ENCODE measurements at regions not wholly inside any gene's neighbourhood (a gene's known extent, or its start where the extent isn't known, plus 50 kb on each side); places are given as distances from the start of the nearest gene placed in this dataset.

GRCh38 chr2:19022334-19022733 lies 336.1 kb downstream of the OSR1 start:
- Histone ChIP-seq H3K9ac (ENCODE audit: low read length) (no peak overlapping the region), H3K27ac (ENCODE audit: low read length) (no peak overlapping the region), H3K9me3 (ENCODE audit: insufficient read depth, low read length) (no peaks in the 10 kb centered on the region), H3K79me2 (ENCODE audit: low read length) (no peaks in the 10 kb centered on the region), H2AFZ (ENCODE audit: low read depth, low read length) (no peak overlapping the region), H3K4me1 (ENCODE audit: low read length) (peaks cover 3% of the 10 kb centered on the region), H4K20me1 (ENCODE audit: insufficient read depth, low read length) (no peaks in the 10 kb centered on the region), H3K27me3 (ENCODE audit: low read depth, low read length) (no peaks in the 10 kb centered on the region), H3K36me3 (replicated peaks; ENCODE audit: low read depth, low read length) (no peaks in the 10 kb centered on the region), H3K4me3 (ENCODE audit: low read length) (no peak overlapping the region), H3K4me2 (ENCODE audit: low read length) (no peak overlapping the region)
- TF ChIP-seq CTCF (IDR thresholded peaks at IDR 0.05; ENCODE audit: low read depth, low read length) = no peak
- TF ChIP-seq EZH2phosphoT487 (IDR thresholded peaks at IDR 0.05; ENCODE audit: low read depth) = no peak

GRCh38 chr2:19021721-19022120 lies 336.7 kb downstream of the OSR1 start:
- TF ChIP-seq EZH2phosphoT487 (IDR thresholded peaks at IDR 0.05; ENCODE audit: low read depth) (no peak), CTCF (IDR thresholded peaks at IDR 0.05; ENCODE audit: low read depth, low read length) (no peak)
- Histone ChIP-seq H4K20me1 (ENCODE audit: insufficient read depth, low read length) (no peaks in the 10 kb centered on the region), H3K4me3 (ENCODE audit: low read length) (no peak overlapping the region), H3K36me3 (replicated peaks; ENCODE audit: low read depth, low read length) (no peaks in the 10 kb centered on the region), H2AFZ (ENCODE audit: low read depth, low read length) (no peak overlapping the region), H3K4me1 (ENCODE audit: low read length) (no peaks in the 10 kb centered on the region), H3K79me2 (ENCODE audit: low read length) (no peaks in the 10 kb centered on the region), H3K9me3 (ENCODE audit: insufficient read depth, low read length) (no peaks in the 10 kb centered on the region), H3K4me2 (ENCODE audit: low read length) (no peak overlapping the region), H3K27ac (ENCODE audit: low read length) (no peak overlapping the region), H3K9ac (ENCODE audit: low read length) (no peak overlapping the region), H3K27me3 (ENCODE audit: low read depth, low read length) (no peaks in the 10 kb centered on the region)

GRCh38 chr2:19021100-19021476 lies 337.3 kb downstream of the OSR1 start:
- TF ChIP-seq EZH2phosphoT487 (IDR thresholded peaks at IDR 0.05; ENCODE audit: low read depth) (no peak), CTCF (IDR thresholded peaks at IDR 0.05; ENCODE audit: low read depth, low read length) (no peak)
- no peak overlapping the region for H3K4me3 ChIP-seq (ENCODE audit: low read length)
- H3K9ac ChIP-seq (ENCODE audit: low read length) = no peak overlapping the region
- H4K20me1 ChIP-seq (ENCODE audit: insufficient read depth, low read length) = no peaks in the 10 kb centered on the region
- no peaks in the 10 kb centered on the region for H3K36me3 ChIP-seq (replicated peaks; ENCODE audit: low read depth, low read length)
- no peaks in the 10 kb centered on the region for H3K4me1 ChIP-seq (ENCODE audit: low read length)
- no peak overlapping the region for H2AFZ ChIP-seq (ENCODE audit: low read depth, low read length)
- no peak overlapping the region for H3K27ac ChIP-seq (ENCODE audit: low read length)
- no peaks in the 10 kb centered on the region for H3K9me3 ChIP-seq (ENCODE audit: insufficient read depth, low read length)
- no peaks in the 10 kb centered on the region for H3K79me2 ChIP-seq (ENCODE audit: low read length)
- H3K27me3 ChIP-seq (ENCODE audit: low read depth, low read length) = no peaks in the 10 kb centered on the region
- H3K4me2 ChIP-seq (ENCODE audit: low read length) = no peak overlapping the region

- Histone ChIP-seq H3K4me2 (ENCODE audit: low read length) (no peak overlapping the region), H3K79me2 (ENCODE audit: low read length) (no peaks in the 10 kb centered on the region), H3K4me3 (ENCODE audit: low read length) (no peak overlapping the region), H3K27ac (ENCODE audit: low read length) (no peak overlapping the region), H3K36me3 (replicated peaks; ENCODE audit: low read depth, low read length) (no peaks in the 10 kb centered on the region), H3K27me3 (ENCODE audit: low read depth, low read length) (no peaks in the 10 kb centered on the region), H3K9me3 (ENCODE audit: insufficient read depth, low read length) (no peaks in the 10 kb centered on the region), H3K4me1 (ENCODE audit: low read length) (no peaks in the 10 kb centered on the region), H3K9ac (ENCODE audit: low read length) (no peak overlapping the region), H2AFZ (ENCODE audit: low read depth, low read length) (no peak overlapping the region), H4K20me1 (ENCODE audit: insufficient read depth, low read length) (no peaks in the 10 kb centered on the region)
- no peak for TF ChIP-seq EZH2phosphoT487 (IDR thresholded peaks at IDR 0.05; ENCODE audit: low read depth)
These were observed 338.0 kb downstream of the OSR1 start for GRCh38 chr2:19020144-19021099.
